OCI-LY7 (cell line): ENCODE measurements at regions not wholly inside any gene's neighbourhood (a gene's known extent, or its start where the extent isn't known, plus 50 kb on each side); places are given as distances from the start of the nearest gene placed in this dataset.

Source experiments
- CTCF ChIP-seq: fragments of 200-600 bp; sonication (generic); conservative IDR thresholded peaks from 2 replicates; pipeline ENCODE4 v1.5.1; 2014; ENCODE audit warnings: mild to moderate bottlenecking, antibody characterized with exemption, low read length, moderate library complexity, mixed read lengths
- EZH2phosphoT487 ChIP-seq: fragments of 200-600 bp; sonication (generic); IDR thresholded peaks from 2 replicates; pipeline ENCODE4 v1.6.1; 2018; ENCODE audit warnings: low read depth, borderline replicate concordance, mild to moderate bottlenecking, mixed run types, antibody characterized with exemption, low read length, moderate library complexity, mixed read lengths

- TF ChIP-seq CTCF (no peak), EZH2phosphoT487 (no peak)
Measured at GRCh38 chr13:76470991-76471390, 415.2 kb downstream of the KCTD12 start.
